CD8-positive, alpha-beta memory T cell (primary cell): ENCODE measurements at regions not wholly inside any gene's neighbourhood (a gene's known extent, or its start where the extent isn't known, plus 50 kb on each side); places are given as distances from the start of the nearest gene placed in this dataset.
"Not testable (repeated sequence)": the region's sequence is repeated elsewhere in the genome, so short reads cannot be mapped to it uniquely, and the experiment has no call there.

ENCODE experiments used
- CTCF ChIA-PET: fragments of 350-600 bp; sonication (Branson Sonifier 250); formaldehyde crosslinking; loops from one replicate; lab custom pipeline; 2021; ENCODE audit warnings: antibody characterized with exemption; lab: Charles Lee
- POLR2A ChIA-PET: fragments of 350-600 bp; sonication (Branson Sonifier 250); formaldehyde crosslinking; loops from one replicate; lab custom pipeline; 2021; ENCODE audit warnings: antibody characterized with exemption; lab: Charles Lee
- DNase-seq, 5 donors: peaks; one replicate each; pipeline versions ENCODE4 v3.0.0 to v3.0.0-alpha.2; 2020 to 2022; ENCODE audit warnings: mixed read lengths in 1 of 5
- H3K27ac ChIP-seq: one replicate; pipeline ENCODE4 v1.7.0; 2013; ENCODE audit warnings: low read depth, mild to moderate bottlenecking, low read length, moderate library complexity
- H3K27me3 ChIP-seq: 2 replicates; pipeline ENCODE4 v1.7.0; 2013; ENCODE audit warnings: low read length, mild to moderate bottlenecking; ENCODE audit not compliant: insufficient read depth, poor library complexity, severe bottlenecking
- H3K36me3 ChIP-seq: 2 replicates; pipeline ENCODE4 v1.7.0; 2013; ENCODE audit warnings: mild to moderate bottlenecking, low read length, moderate library complexity; ENCODE audit not compliant: insufficient read depth
- H3K4me1 ChIP-seq: 2 replicates; pipeline ENCODE4 v1.7.0; 2013; ENCODE audit warnings: mild to moderate bottlenecking, low read length, moderate library complexity; ENCODE audit not compliant: insufficient read depth
- H3K4me3 ChIP-seq: 2 replicates; pipeline ENCODE4 v1.7.0; 2013; ENCODE audit warnings: mild to moderate bottlenecking, low read length
- H3K9me3 ChIP-seq: 2 replicates; pipeline ENCODE4 v1.7.0; 2013; ENCODE audit warnings: mild to moderate bottlenecking, low read length
- H3K27ac Mint-ChIP-seq, 8 donors: one replicate each; pipeline ENCODE4 v1.8.0; 2020 to 2021; ENCODE audit warnings: mixed read lengths in 8 of 8, mild to moderate bottlenecking in 6 of 8, inconsistent platforms in 3 of 8, moderate library complexity in 3 of 8
- H3K27me3 Mint-ChIP-seq, 2 donors: one replicate each; pipeline ENCODE4 v1.8.0; 2020 to 2021; ENCODE audit warnings: mixed read lengths in 2 of 2, mild to moderate bottlenecking in 1 of 2, moderate library complexity in 1 of 2
- H3K36me3 Mint-ChIP-seq, 3 donors: one replicate each; pipeline ENCODE4 v1.8.0; 2020 to 2021; ENCODE audit warnings: mixed read lengths in 3 of 3, inconsistent platforms in 1 of 3, mild to moderate bottlenecking in 1 of 3
- H3K4me1 Mint-ChIP-seq, 3 donors: one replicate each; pipeline ENCODE4 v1.8.0; 2020 to 2021; ENCODE audit warnings: mixed read lengths in 3 of 3, inconsistent platforms in 1 of 3, mild to moderate bottlenecking in 1 of 3
- H3K4me3 Mint-ChIP-seq, 7 donors: one replicate each; pipeline ENCODE4 v1.8.0; 2020 to 2021; ENCODE audit warnings: mixed read lengths in 7 of 7, mild to moderate bottlenecking in 6 of 7, moderate library complexity in 4 of 7, inconsistent platforms in 2 of 7
- H3K9me3 Mint-ChIP-seq, 5 donors: one replicate each; pipeline ENCODE4 v1.8.0; 2020 to 2022; ENCODE audit warnings: mixed read lengths in 5 of 5, mild to moderate bottlenecking in 3 of 5, moderate library complexity in 2 of 5, inconsistent platforms in 1 of 5

- Mint-ChIP-seq H3K27me3 (no peaks in the 10 kb centered on the region), H3K4me1 (no peaks in the 10 kb centered on the region), H3K27ac (no peak overlapping the region), H3K4me3 (no peak overlapping the region), H3K9me3 (peaks cover 5 to 19% (median 10%) of the 10 kb centered on the region in 5 donors), H3K36me3 (no peaks in the 10 kb centered on the region)
- Histone ChIP-seq H3K27me3 (no peaks in the 10 kb centered on the region), H3K27ac (no peak overlapping the region), H3K4me1 (no peaks in the 10 kb centered on the region), H3K36me3 (no peaks in the 10 kb centered on the region), H3K9me3 (no peaks in the 10 kb centered on the region), H3K4me3 (no peak overlapping the region)
- POLR2A ChIA-PET = no interaction called here
- CTCF ChIA-PET = no interaction called here
- DNase-seq = no peak
Measured at GRCh38 chr14:83071888-83072501, 1538.3 kb upstream of the SEL1L start.

GRCh38 chr14:83085136-83085535 is 1551.5 kb upstream of the SEL1L start:
- H3K27me3 Mint-ChIP-seq = no peaks in the 10 kb centered on the region
- Histone ChIP-seq H3K4me3 (no peak overlapping the region), H3K27ac (no peak overlapping the region), H3K27me3 (no peaks in the 10 kb centered on the region), H3K4me1 (no peaks in the 10 kb centered on the region), H3K9me3 (no peaks in the 10 kb centered on the region), H3K36me3 (no peaks in the 10 kb centered on the region)
- H3K4me3 Mint-ChIP-seq = no peak overlapping the region
- no peak overlapping the region for H3K27ac Mint-ChIP-seq
- DNase-seq = no peak
- no peaks in the 10 kb centered on the region for H3K4me1 Mint-ChIP-seq
- ChIA-PET CTCF (no interaction called here), POLR2A (no interaction called here)
- peaks cover 0 to 34% (median 7%) of the 10 kb centered on the region in 5 donors for H3K9me3 Mint-ChIP-seq
- H3K36me3 Mint-ChIP-seq = no peaks in the 10 kb centered on the region

DNA sequence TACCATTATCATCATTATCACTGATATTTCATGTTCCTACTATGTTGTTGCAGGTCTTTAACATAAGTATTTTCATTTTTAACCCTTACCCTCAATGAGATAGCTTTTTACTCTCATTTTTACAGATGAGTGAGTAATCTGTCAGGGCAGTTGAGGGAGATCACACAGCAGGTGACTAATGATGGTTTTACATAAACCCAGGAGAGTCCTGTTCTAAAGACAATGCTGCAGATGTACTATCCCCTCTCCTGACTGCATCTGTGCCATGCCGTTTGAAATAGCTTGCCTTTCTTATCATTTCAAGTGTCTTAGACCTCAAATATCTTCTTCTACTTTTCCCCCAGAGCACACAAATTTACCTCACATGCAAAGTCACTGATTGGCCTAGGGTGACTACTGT is 1552.1 kb upstream of the SEL1L start:
- Mint-ChIP-seq H3K4me3 (no peak overlapping the region), H3K4me1 (no peaks in the 10 kb centered on the region), H3K9me3 (peaks cover 0 to 28% (median 10%) of the 10 kb centered on the region in 5 donors), H3K36me3 (no peaks in the 10 kb centered on the region), H3K27ac (no peak overlapping the region), H3K27me3 (no peaks in the 10 kb centered on the region)
- ChIA-PET POLR2A (no interaction called here), CTCF (no interaction called here)
- Histone ChIP-seq H3K4me3 (no peak overlapping the region), H3K36me3 (no peaks in the 10 kb centered on the region), H3K9me3 (no peaks in the 10 kb centered on the region), H3K27ac (no peak overlapping the region), H3K4me1 (no peaks in the 10 kb centered on the region), H3K27me3 (no peaks in the 10 kb centered on the region)
- no peak for DNase-seq

- POLR2A ChIA-PET, H3K4me3 ChIP-seq, H3K36me3 ChIP-seq, H3K36me3 Mint-ChIP-seq, H3K27me3 ChIP-seq, H3K27ac Mint-ChIP-seq, H3K27ac ChIP-seq, H3K27me3 Mint-ChIP-seq, CTCF ChIA-PET, H3K4me3 Mint-ChIP-seq, H3K4me1 Mint-ChIP-seq, H3K4me1 ChIP-seq, DNase-seq, H3K9me3 ChIP-seq: not testable (repeated sequence)
- H3K9me3 Mint-ChIP-seq = peaks cover 3 to 17% (median 10%) of the 10 kb centered on the region in 5 donors
Measured at GRCh38 chr14:83091991-83092956, 1558.6 kb upstream of the SEL1L start.

GRCh38 chr14:83096092-83096491 is 1562.4 kb upstream of the SEL1L start:
- no peaks in the 10 kb centered on the region for H3K27me3 ChIP-seq
- Mint-ChIP-seq H3K4me1 (no peaks in the 10 kb centered on the region), H3K9me3 (peaks cover 4 to 22% (median 12%) of the 10 kb centered on the region in 5 donors)

GRCh38 chr14:83101846-83102245 is 1568.2 kb upstream of the SEL1L start:
- POLR2A ChIA-PET = no interaction called here
- no peaks in the 10 kb centered on the region for H3K4me1 Mint-ChIP-seq
- H3K4me1 ChIP-seq = no peaks in the 10 kb centered on the region

More at GRCh38 chr14:83096092-83096491, 1562.4 kb upstream of the SEL1L start:
- ChIA-PET CTCF (no interaction called here), POLR2A (no interaction called here)
- Histone ChIP-seq H3K36me3 (no peaks in the 10 kb centered on the region), H3K4me1 (no peaks in the 10 kb centered on the region), H3K4me3 (no peak overlapping the region), H3K9me3 (no peaks in the 10 kb centered on the region), H3K27ac (no peak overlapping the region)
- Mint-ChIP-seq H3K4me3 (no peak overlapping the region), H3K36me3 (no peaks in the 10 kb centered on the region), H3K27me3 (no peaks in the 10 kb centered on the region), H3K27ac (no peak overlapping the region)
- DNase-seq = no peak

GRCh38 chr14:83118029-83118428 is 1584.4 kb upstream of the SEL1L start:
- Histone ChIP-seq H3K27ac (no peak overlapping the region), H3K4me1 (no peaks in the 10 kb centered on the region), H3K4me3 (no peak overlapping the region), H3K27me3 (no peaks in the 10 kb centered on the region), H3K9me3 (no peaks in the 10 kb centered on the region), H3K36me3 (no peaks in the 10 kb centered on the region)
- ChIA-PET CTCF (no interaction called here), POLR2A (no interaction called here)
- Mint-ChIP-seq H3K9me3 (peaks cover 4 to 40% (median 9%) of the 10 kb centered on the region in 5 donors), H3K36me3 (no peaks in the 10 kb centered on the region), H3K4me3 (no peak overlapping the region), H3K4me1 (no peaks in the 10 kb centered on the region), H3K27ac (no peak overlapping the region), H3K27me3 (no peaks in the 10 kb centered on the region)
- DNase-seq = no peak

More at GRCh38 chr14:83101846-83102245, 1568.2 kb upstream of the SEL1L start:
- Histone ChIP-seq H3K36me3 (no peaks in the 10 kb centered on the region), H3K9me3 (no peaks in the 10 kb centered on the region), H3K4me3 (no peak overlapping the region), H3K27me3 (no peaks in the 10 kb centered on the region), H3K27ac (no peak overlapping the region)
- no peak overlapping the region for H3K4me3 Mint-ChIP-seq
- H3K9me3 Mint-ChIP-seq = peaks cover 1 to 23% (median 13%) of the 10 kb centered on the region in 5 donors
- H3K36me3 Mint-ChIP-seq = no peaks in the 10 kb centered on the region
- DNase-seq = no peak
- no peaks in the 10 kb centered on the region for H3K27me3 Mint-ChIP-seq
- CTCF ChIA-PET = no interaction called here
- H3K27ac Mint-ChIP-seq = no peak overlapping the region

GRCh38 chr14:83120187-83120586 is 1586.5 kb upstream of the SEL1L start:
- H3K9me3 Mint-ChIP-seq = peaks cover 2 to 49% (median 13%) of the 10 kb centered on the region in 5 donors
- H3K4me1 Mint-ChIP-seq = no peaks in the 10 kb centered on the region

More at GRCh38 chr14:83120187-83120586, 1586.5 kb upstream of the SEL1L start:
- H3K4me3 ChIP-seq = no peak overlapping the region
- no peaks in the 10 kb centered on the region for H3K27me3 ChIP-seq
- no peaks in the 10 kb centered on the region for H3K9me3 ChIP-seq
- H3K36me3 ChIP-seq = no peaks in the 10 kb centered on the region
- CTCF ChIA-PET = no interaction called here
- DNase-seq = no peak
- H3K36me3 Mint-ChIP-seq = no peaks in the 10 kb centered on the region
- no peak overlapping the region for H3K27ac Mint-ChIP-seq
- no peak overlapping the region for H3K27ac ChIP-seq
- H3K27me3 Mint-ChIP-seq = no peaks in the 10 kb centered on the region
- no peaks in the 10 kb centered on the region for H3K4me1 ChIP-seq
- POLR2A ChIA-PET = no interaction called here
- H3K4me3 Mint-ChIP-seq = no peak overlapping the region
